ENCODE measurements at regions not wholly inside any gene's neighbourhood (a gene's known extent, or its start where the extent isn't known, plus 50 kb on each side); places are given as distances from the start of the nearest gene placed in this dataset.

GRCh38 chr14:47785058-47785457 lies 109.7 kb upstream of the MDGA2 start:
- no peaks in the 10 kb centered on the region for H3K36me3 Mint-ChIP-seq
- H3K27me3 Mint-ChIP-seq (ENCODE audit: low read depth in 3 of 3), result no peaks in the 10 kb centered on the region
- H3K4me1 Mint-ChIP-seq, result no peaks in the 10 kb centered on the region
- H3K4me3 Mint-ChIP-seq, result no peak overlapping the region
- H3K9me3 Mint-ChIP-seq, result peaks cover 4 to 43% (median 12%) of the 10 kb centered on the region in 6 donors
- no peak for DNase-seq
- H3K27ac Mint-ChIP-seq, result no peak overlapping the region

- Mint-ChIP-seq H3K4me1 (no peaks in the 10 kb centered on the region), H3K27me3 (ENCODE audit: low read depth in 3 of 3) (no peaks in the 10 kb centered on the region), H3K36me3 (peaks cover 0 to 3% (median 0%) of the 10 kb centered on the region in 3 donors), H3K27ac (no peak overlapping the region), H3K4me3 (no peak overlapping the region), H3K9me3 (peaks cover 2 to 53% (median 26%) of the 10 kb centered on the region in 6 donors)
- no peak for DNase-seq
Observed at GRCh38 chr14:47778631-47779030, 103.2 kb upstream of the MDGA2 start.

DNA sequence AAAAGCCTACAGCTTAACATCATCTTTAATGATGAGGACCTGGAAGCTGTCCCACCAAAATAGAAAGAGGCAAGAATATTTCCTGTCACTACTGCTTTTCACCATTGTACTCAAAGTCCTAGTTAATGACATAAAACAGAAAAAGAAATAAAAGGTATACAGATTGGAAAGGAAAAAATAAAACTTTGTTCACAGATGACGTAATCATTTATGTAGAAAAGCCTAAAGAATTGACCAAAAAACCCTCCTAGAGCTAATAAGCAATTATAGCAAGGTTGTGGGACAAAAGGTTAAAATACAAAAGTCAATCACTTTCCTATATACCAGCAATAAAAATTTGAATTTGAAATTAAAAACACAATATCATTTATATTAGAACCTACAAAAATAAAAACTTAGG lies 97.2 kb upstream of the MDGA2 start:
- Mint-ChIP-seq H3K36me3 (peaks cover 0 to 3% (median 0%) of the 10 kb centered on the region in 3 donors), H3K4me3 (no peak overlapping the region), H3K27ac (no peak overlapping the region), H3K27me3 (ENCODE audit: low read depth in 3 of 3) (no peaks in the 10 kb centered on the region), H3K9me3 (peaks cover 5 to 44% (median 22%) of the 10 kb centered on the region in 6 donors), H3K4me1 (no peaks in the 10 kb centered on the region)
- DNase-seq, result no peak

DNA sequence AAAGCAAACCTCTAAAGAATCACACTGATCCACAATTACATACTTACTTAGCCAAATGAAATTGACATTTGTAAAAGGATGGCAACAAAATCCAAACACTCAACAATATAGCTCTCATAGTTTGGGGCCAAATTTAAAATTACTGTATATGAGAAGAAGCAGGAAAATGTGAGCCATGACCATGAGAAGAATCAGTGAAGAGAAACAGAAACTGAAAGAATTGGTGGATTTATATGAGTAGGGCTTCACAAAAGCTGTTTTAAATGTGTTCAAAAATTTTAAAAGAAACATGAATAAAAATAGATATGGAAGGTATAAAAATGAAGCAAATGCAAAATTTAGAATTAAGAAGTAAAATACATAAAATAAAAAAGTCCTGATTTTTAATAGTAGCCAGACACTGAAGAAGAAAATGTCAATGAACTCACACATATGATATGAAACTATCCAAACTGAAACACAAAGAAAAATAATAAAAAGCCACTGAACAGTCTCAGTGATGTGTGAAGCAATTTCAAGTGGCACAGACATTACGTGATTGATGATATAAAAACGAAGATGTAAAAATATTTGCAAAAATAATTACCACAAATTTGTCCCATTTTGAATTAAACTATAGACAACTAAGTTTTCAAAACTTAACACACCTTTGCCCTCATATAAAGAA lies 87.9 kb upstream of the MDGA2 start:
- no peaks in the 10 kb centered on the region for H3K36me3 Mint-ChIP-seq
- no peak overlapping the region for H3K4me3 Mint-ChIP-seq
- no peaks in the 10 kb centered on the region for H3K27me3 Mint-ChIP-seq (ENCODE audit: low read depth in 3 of 3)
- no peaks in the 10 kb centered on the region for H3K4me1 Mint-ChIP-seq
- no peak for DNase-seq
- H3K27ac Mint-ChIP-seq, result no peak overlapping the region
- H3K9me3 Mint-ChIP-seq, result peaks cover 7 to 77% (median 32%) of the 10 kb centered on the region in 6 donors

- Mint-ChIP-seq H3K27me3 (ENCODE audit: low read depth in 3 of 3) (no peaks in the 10 kb centered on the region), H3K9me3 (peaks cover 11 to 36% (median 22%) of the 10 kb centered on the region in 6 donors), H3K36me3 (peaks cover 0 to 3% (median 0%) of the 10 kb centered on the region in 3 donors), H3K4me1 (no peaks in the 10 kb centered on the region), H3K4me3 (no peak overlapping the region), H3K27ac (no peak overlapping the region)
- DNase-seq, result no peak
Observed at GRCh38 chr14:47746986-47747385, 71.6 kb upstream of the MDGA2 start.

GRCh38 chr14:47744155-47744554 lies 68.8 kb upstream of the MDGA2 start:
- no peaks in the 10 kb centered on the region for H3K4me1 Mint-ChIP-seq
- H3K9me3 Mint-ChIP-seq, result peaks cover 5 to 22% (median 13%) of the 10 kb centered on the region in 6 donors
- no peak overlapping the region for H3K4me3 Mint-ChIP-seq
- no peak overlapping the region for H3K27ac Mint-ChIP-seq
- H3K36me3 Mint-ChIP-seq, result peaks cover 0 to 3% (median 0%) of the 10 kb centered on the region in 3 donors
- H3K27me3 Mint-ChIP-seq (ENCODE audit: low read depth in 3 of 3), result no peaks in the 10 kb centered on the region
- DNase-seq, result no peak

DNA sequence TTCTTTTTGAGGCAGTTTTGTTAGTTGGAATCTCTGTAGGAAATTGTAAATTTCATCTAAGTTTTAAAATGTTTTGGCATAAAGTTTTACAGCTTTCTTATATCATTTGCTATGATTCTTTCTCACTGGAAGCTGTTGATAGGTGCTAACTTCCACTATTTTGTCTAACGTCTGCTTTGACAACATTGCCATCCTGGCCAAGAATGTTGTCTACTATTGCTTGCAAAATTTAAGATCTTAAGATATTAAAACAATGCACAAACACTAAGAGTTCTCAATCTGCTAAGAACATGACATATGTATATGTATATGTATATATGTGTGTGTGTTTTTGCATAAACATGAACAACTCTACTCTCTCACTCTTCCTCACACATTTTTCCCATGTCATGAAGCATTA lies 64.1 kb upstream of the MDGA2 start:
- DNase-seq, result no peak
- H3K27me3 Mint-ChIP-seq (ENCODE audit: low read depth in 3 of 3), result peaks cover 0 to 3% (median 0%) of the 10 kb centered on the region in 3 donors
- peaks cover 3 to 11% (median 7%) of the 10 kb centered on the region in 6 donors for H3K9me3 Mint-ChIP-seq
- H3K36me3 Mint-ChIP-seq, result no peaks in the 10 kb centered on the region
- no peak overlapping the region for H3K4me3 Mint-ChIP-seq
- no peak overlapping the region for H3K27ac Mint-ChIP-seq
- H3K4me1 Mint-ChIP-seq, result no peaks in the 10 kb centered on the region

GRCh38 chr14:47730296-47730695 lies 54.9 kb upstream of the MDGA2 start:
- H3K4me3 Mint-ChIP-seq, result no peak overlapping the region
- H3K27ac Mint-ChIP-seq, result no peak overlapping the region
- H3K9me3 Mint-ChIP-seq, result peaks cover 16 to 58% (median 27%) of the 10 kb centered on the region in 6 donors
- no peak for DNase-seq
- peaks cover 0 to 3% (median 0%) of the 10 kb centered on the region in 3 donors for H3K27me3 Mint-ChIP-seq (ENCODE audit: low read depth in 3 of 3)
- no peaks in the 10 kb centered on the region for H3K4me1 Mint-ChIP-seq
- H3K36me3 Mint-ChIP-seq, result peaks cover 0 to 5% (median 0%) of the 10 kb centered on the region in 3 donors
